Left ventricle myocardium inferior (tissue), 1 donor: ENCODE measurements at regions not wholly inside any gene's neighbourhood (a gene's known extent, or its start where the extent isn't known, plus 50 kb on each side); places are given as distances from the start of the nearest gene placed in this dataset.

Experiments used
- DNase-seq: peaks from one replicate; pipeline ENCODE4 v3.0.0-alpha.2; 2020
- H3K27ac ChIP-seq: fragments of 200-600 bp; replicated peaks from 2 replicates; pipeline ENCODE4 v1.8.0; 2021
- H3K27me3 ChIP-seq: fragments of 200-600 bp; 2 replicates; pipeline ENCODE4 v1.8.0; 2021; ENCODE audit warnings: low read depth
- H3K36me3 ChIP-seq: fragments of 200-600 bp; 2 replicates; pipeline ENCODE4 v1.8.0; 2021
- H3K4me1 ChIP-seq: fragments of 200-600 bp; 2 replicates; pipeline ENCODE4 v1.8.0; 2021
- H3K4me3 ChIP-seq: fragments of 200-600 bp; 2 replicates; pipeline ENCODE4 v1.8.0; 2021; ENCODE audit warnings: mild to moderate bottlenecking, moderate library complexity
- H3K9me3 ChIP-seq: fragments of 200-600 bp; replicated peaks from 2 replicates; pipeline ENCODE4 v1.8.0; 2021
- intact Hi-C: fragments of 100-400 bp; cut with micrococcal nuclease; formaldehyde crosslinking; loops from one replicate; pipeline ENCODE4 v1.11.0; 2022
- TF ChIP-seq, protein P1 (sequence below): fragments of 200-600 bp; IDR thresholded peaks from 2 replicates; pipeline ENCODE4 v1.8.0; 2021; ENCODE audit warnings: antibody characterized with exemption, mild to moderate bottlenecking, borderline replicate concordance
- donor health status: DM: no; HTN: yes; CAD: no; lungs with severe emphysema.

DNA sequence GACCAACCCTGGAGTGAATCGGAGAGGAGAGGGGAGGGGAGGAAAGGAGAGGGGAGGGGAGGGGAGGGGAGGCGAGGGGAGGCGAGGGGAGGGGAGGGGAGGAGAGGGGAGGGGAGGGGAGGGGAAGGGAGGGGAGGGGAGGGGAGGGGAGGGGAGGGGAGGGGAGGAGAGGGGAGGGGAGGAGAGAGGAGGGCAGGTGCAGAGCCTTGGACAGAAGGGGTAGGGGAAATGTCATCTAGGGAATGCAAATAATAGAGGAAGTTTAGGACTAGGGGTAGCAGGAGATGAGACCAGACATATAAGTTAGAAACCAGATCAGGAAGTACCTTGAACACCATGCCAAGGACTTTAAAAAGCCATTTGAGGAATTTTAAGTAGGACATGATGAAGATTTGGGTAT is 119.8 kb downstream of the RBFOX3 start:
- peaks cover 75% of the 10 kb centered on the region for H3K27me3 ChIP-seq
- no peaks in the 10 kb centered on the region for H3K36me3 ChIP-seq
- DNase-seq, result no peak
- TF ChIP-seq, protein P1, sequence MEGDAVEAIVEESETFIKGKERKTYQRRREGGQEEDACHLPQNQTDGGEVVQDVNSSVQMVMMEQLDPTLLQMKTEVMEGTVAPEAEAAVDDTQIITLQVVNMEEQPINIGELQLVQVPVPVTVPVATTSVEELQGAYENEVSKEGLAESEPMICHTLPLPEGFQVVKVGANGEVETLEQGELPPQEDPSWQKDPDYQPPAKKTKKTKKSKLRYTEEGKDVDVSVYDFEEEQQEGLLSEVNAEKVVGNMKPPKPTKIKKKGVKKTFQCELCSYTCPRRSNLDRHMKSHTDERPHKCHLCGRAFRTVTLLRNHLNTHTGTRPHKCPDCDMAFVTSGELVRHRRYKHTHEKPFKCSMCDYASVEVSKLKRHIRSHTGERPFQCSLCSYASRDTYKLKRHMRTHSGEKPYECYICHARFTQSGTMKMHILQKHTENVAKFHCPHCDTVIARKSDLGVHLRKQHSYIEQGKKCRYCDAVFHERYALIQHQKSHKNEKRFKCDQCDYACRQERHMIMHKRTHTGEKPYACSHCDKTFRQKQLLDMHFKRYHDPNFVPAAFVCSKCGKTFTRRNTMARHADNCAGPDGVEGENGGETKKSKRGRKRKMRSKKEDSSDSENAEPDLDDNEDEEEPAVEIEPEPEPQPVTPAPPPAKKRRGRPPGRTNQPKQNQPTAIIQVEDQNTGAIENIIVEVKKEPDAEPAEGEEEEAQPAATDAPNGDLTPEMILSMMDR, result no peak
- no peak overlapping the region for H3K4me3 ChIP-seq
- no peak overlapping the region for H3K27ac ChIP-seq
- peaks cover 8% of the 10 kb centered on the region for H3K9me3 ChIP-seq
- intact Hi-C loops, result no loop called here
- no peaks in the 10 kb centered on the region for H3K4me1 ChIP-seq

DNA sequence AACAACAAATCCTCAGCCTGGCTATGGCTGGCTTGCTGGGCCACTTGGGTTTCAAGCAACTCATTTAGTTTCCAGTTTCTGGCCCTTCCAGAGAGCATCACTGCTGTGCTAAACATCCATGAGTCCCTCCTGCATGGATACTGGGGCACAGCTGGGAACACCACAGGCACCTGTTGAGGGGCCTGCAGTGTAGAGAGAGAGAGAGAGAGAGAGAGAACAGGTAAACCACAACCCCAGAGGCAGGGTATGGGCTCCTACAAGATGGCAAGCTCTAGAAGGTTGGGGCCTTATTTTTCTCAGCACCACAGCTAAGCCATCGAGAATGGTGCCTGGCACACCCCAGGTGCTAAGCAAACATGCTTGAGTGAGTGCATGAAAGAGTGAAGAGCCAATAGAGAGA is 120.3 kb downstream of the RBFOX3 start:
- TF ChIP-seq, protein P1, result no peak
- intact Hi-C loops, result no loop called here
- Histone ChIP-seq H3K27me3 (peaks cover 80% of the 10 kb centered on the region), H3K36me3 (no peaks in the 10 kb centered on the region), H3K4me1 (no peaks in the 10 kb centered on the region), H3K27ac (no peak overlapping the region), H3K4me3 (no peak overlapping the region), H3K9me3 (peaks cover 8% of the 10 kb centered on the region)
- DNase-seq, result no peak

DNA sequence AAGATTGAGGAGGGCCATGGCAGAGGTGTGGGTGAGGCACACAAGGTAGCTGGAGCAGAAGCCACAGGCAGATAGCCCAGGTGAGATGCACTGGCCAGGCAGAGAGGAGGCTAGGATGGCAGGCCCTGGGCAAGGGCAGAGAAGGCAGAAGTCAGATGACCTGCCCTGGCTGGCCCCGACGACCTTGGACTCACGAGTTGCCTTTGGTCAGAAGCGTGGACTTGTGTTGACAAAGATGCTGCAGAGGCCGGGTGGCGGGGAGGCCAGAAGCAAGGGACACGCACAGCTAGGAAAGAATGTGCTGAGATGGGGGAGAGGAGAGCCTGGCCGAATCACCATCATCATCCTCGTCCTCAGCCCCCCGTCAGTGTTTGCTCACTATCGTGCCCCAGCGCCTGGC is 123.7 kb downstream of the RBFOX3 start:
- Histone ChIP-seq H3K4me1 (no peaks in the 10 kb centered on the region), H3K27ac (no peak overlapping the region), H3K4me3 (no peak overlapping the region), H3K36me3 (no peaks in the 10 kb centered on the region), H3K27me3 (peaks cover 85% of the 10 kb centered on the region), H3K9me3 (no peaks in the 10 kb centered on the region)
- TF ChIP-seq, protein P1, result no peak
- DNase-seq, result no peak
- intact Hi-C loops, result no loop called here

DNA sequence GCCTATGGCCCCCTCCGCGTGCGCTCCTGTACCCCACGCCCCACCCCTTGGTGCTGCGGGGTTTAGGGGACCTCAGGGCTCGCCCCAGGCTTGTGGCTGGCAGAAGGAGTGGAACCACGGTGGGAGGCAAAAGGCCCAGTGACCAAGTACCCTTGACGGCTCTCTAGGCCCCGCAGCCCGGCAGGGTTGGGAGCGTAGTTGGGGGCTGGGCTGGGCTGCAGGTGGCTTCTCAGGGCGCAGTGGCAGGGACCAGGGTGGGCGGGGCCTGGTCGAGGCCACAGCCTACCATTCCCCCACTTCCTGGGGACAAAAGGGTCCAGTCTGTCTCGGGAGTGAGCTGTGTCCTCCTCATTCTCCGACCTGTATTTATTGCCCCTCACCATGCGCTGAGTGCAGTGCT is 124.9 kb downstream of the RBFOX3 start:
- Histone ChIP-seq H3K9me3 (no peaks in the 10 kb centered on the region), H3K27ac (no peak overlapping the region), H3K4me1 (no peaks in the 10 kb centered on the region), H3K27me3 (peaks cover 87% of the 10 kb centered on the region), H3K4me3 (no peak overlapping the region), H3K36me3 (no peaks in the 10 kb centered on the region)
- intact Hi-C loops, result no loop called here
- no peak for DNase-seq
- TF ChIP-seq, protein P1, result no peak

DNA sequence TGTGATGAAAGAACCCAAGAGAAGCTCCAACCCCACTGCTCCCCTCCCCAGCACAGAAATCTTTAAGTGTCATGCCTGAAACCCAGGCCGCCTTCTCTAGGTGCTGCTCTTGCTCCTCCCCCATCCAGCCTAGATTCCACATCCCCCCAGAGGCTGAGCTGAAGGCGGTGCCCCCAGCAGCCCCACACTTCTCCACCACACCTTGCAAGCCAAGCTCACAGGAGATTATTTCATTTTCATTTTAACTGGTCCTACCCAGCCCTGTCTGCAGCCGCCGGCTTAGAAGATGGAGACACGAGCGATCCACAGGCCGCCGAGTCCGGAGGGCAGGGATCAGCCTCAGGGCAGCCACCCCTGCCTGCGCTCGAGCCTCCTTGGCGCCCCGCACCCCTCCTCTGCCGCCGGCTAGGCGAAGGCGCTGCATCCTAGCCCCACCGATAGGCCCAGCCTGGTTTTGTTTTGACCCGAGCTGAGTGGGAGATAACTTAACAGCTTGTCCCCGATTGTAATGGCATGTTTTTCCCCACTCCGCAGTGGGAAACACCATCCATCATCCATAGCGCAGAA is 125.3 kb downstream of the RBFOX3 start:
- no peaks in the 10 kb centered on the region for H3K36me3 ChIP-seq
- H3K27ac ChIP-seq, result no peak overlapping the region
- H3K27me3 ChIP-seq, result peaks cover 92% of the 10 kb centered on the region
- no peak for DNase-seq
- no peak overlapping the region for H3K4me3 ChIP-seq
- no peaks in the 10 kb centered on the region for H3K9me3 ChIP-seq
- H3K4me1 ChIP-seq, result no peaks in the 10 kb centered on the region
- intact Hi-C loops, result no loop called here
- TF ChIP-seq, protein P1, result no peak
